Neural cell (in vitro differentiated cells): ENCODE measurements at regions not wholly inside any gene's neighbourhood (a gene's known extent, or its start where the extent isn't known, plus 50 kb on each side); places are given as distances from the start of the nearest gene placed in this dataset.

ENCODE experiments used
- H2AFZ ChIP-seq: fragments of 200-600, 300-800 bp; sonication (generic), shearing (Covaris generic); 2 replicates; pipeline ENCODE4 v1.6.0; 2014; ENCODE audit warnings: low read depth, mild to moderate bottlenecking, antibody characterized with exemption, low read length, moderate library complexity
- H3F3A ChIP-seq: fragments of 200-600 bp; shearing (Covaris generic); 2 replicates; pipeline ENCODE4 v1.6.1; 2016; ENCODE audit warnings: mild to moderate bottlenecking, moderate library complexity, mixed read lengths, antibody characterized with exemption, low read length; ENCODE audit not compliant: insufficient read depth, poor library complexity, severe bottlenecking
- H3K27ac ChIP-seq: fragments of 200-600, 300-800 bp; sonication (generic), shearing (Covaris generic); 2 replicates; pipeline ENCODE4 v1.5.1; 2014; ENCODE audit warnings: mild to moderate bottlenecking, low read length, moderate library complexity
- H3K27me3 ChIP-seq: fragments of 300-800, 200-600 bp; sonication (generic), shearing (Covaris generic); 2 replicates; pipeline ENCODE4 v1.6.0; 2014; ENCODE audit warnings: mild to moderate bottlenecking, low read depth, low read length, moderate library complexity; ENCODE audit not compliant: insufficient read depth
- H3K36me3 ChIP-seq: fragments of 300-800, 200-600 bp; sonication (generic), shearing (Covaris generic); 2 replicates; pipeline ENCODE4 v1.5.1; 2014; ENCODE audit warnings: mild to moderate bottlenecking, antibody characterized with exemption, low read length, moderate library complexity; ENCODE audit not compliant: insufficient read depth
- H3K4me2 ChIP-seq: fragments of 300-800, 200-600 bp; sonication (generic), shearing (Covaris generic); 2 replicates; pipeline ENCODE4 v1.6.0; 2014; ENCODE audit warnings: mild to moderate bottlenecking, low read length
- H3K4me3 ChIP-seq: fragments of 300-800, 200-600 bp; sonication (generic), shearing (Covaris generic); 2 replicates; pipeline ENCODE4 v1.5.1; 2014; ENCODE audit warnings: mild to moderate bottlenecking, low read length, moderate library complexity
- H3K79me2 ChIP-seq: fragments of 200-600 bp; shearing (Covaris generic); replicated peaks from 2 replicates; pipeline ENCODE4 v1.6.0; 2014; ENCODE audit warnings: mild to moderate bottlenecking, low read length, moderate library complexity; ENCODE audit not compliant: insufficient read depth
- H3K9ac ChIP-seq: fragments of 300-800, 200-600 bp; sonication (generic), shearing (Covaris generic); 2 replicates; pipeline ENCODE4 v1.6.1; 2016; ENCODE audit warnings: mild to moderate bottlenecking, low read length, mixed read lengths
- H3K9me2 ChIP-seq: fragments of 200-600 bp; shearing (Covaris generic); 2 replicates; pipeline ENCODE4 v1.6.1; 2016; ENCODE audit warnings: mild to moderate bottlenecking, low read length, mixed read lengths; ENCODE audit not compliant: insufficient read depth
- H3K9me3 ChIP-seq: fragments of 200-600, 300-800 bp; sonication (generic), shearing (Covaris generic); 2 replicates; pipeline ENCODE4 v1.6.1; 2016; ENCODE audit warnings: mild to moderate bottlenecking, mixed run types, low read length, moderate library complexity, mixed read lengths
- H4K20me1 ChIP-seq: fragments of 200-600 bp; shearing (Covaris generic); 2 replicates; pipeline ENCODE4 v1.6.1; 2016; ENCODE audit warnings: mild to moderate bottlenecking, mixed run types; ENCODE audit not compliant: insufficient read depth
- EP300 ChIP-seq: fragments of 450-650 bp; conservative IDR thresholded peaks from 2 replicates; pipeline ENCODE4 v1.6.1; 2014; ENCODE audit warnings: antibody characterized with exemption, mild to moderate bottlenecking, moderate library complexity; ENCODE audit not compliant: poor library complexity, severe bottlenecking
- EZH2 ChIP-seq: fragments of 200-600, 300-800 bp; shearing (Covaris generic), sonication (generic); IDR thresholded peaks from 2 replicates; pipeline ENCODE4 v1.6.1; 2014; ENCODE audit warnings: antibody characterized with exemption, low read length, borderline replicate concordance, mild to moderate bottlenecking; ENCODE audit not compliant: insufficient read depth, poor library complexity, severe bottlenecking
- MXI1 ChIP-seq: fragments of 450-650 bp; conservative IDR thresholded peaks from 2 replicates; pipeline ENCODE4 v1.6.1; 2014; ENCODE audit warnings: antibody characterized with exemption, mild to moderate bottlenecking; ENCODE audit not compliant: poor library complexity, severe bottlenecking
- POLR2AphosphoS5 ChIP-seq: IDR thresholded peaks from 2 replicates; pipeline ENCODE4 v1.6.1; 2012
- RAD21 ChIP-seq: fragments of 450-650 bp; conservative IDR thresholded peaks from 2 replicates; pipeline ENCODE4 v1.6.1; 2014; ENCODE audit warnings: antibody characterized with exemption, mild to moderate bottlenecking, moderate library complexity
- SMC3 ChIP-seq: fragments of 450-650 bp; conservative IDR thresholded peaks from 2 replicates; pipeline ENCODE4 v1.6.1; 2014; ENCODE audit warnings: antibody characterized with exemption, mild to moderate bottlenecking, moderate library complexity; ENCODE audit not compliant: poor library complexity
- TAF1 ChIP-seq: IDR thresholded peaks from 2 replicates; pipeline ENCODE4 v1.6.1; 2012; ENCODE audit warnings: low read depth
- TF ChIP-seq, protein P1 (sequence below): fragments of 450-650 bp; IDR thresholded peaks from 2 replicates; pipeline ENCODE4 v1.5.1; 2014; ENCODE audit warnings: antibody characterized with exemption, mild to moderate bottlenecking, moderate library complexity; ENCODE audit not compliant: poor library complexity, severe bottlenecking
- TF ChIP-seq, protein P2 (sequence below): IDR thresholded peaks from 2 replicates; pipeline ENCODE4 v1.6.1; 2012; ENCODE audit warnings: borderline replicate concordance

DNA sequence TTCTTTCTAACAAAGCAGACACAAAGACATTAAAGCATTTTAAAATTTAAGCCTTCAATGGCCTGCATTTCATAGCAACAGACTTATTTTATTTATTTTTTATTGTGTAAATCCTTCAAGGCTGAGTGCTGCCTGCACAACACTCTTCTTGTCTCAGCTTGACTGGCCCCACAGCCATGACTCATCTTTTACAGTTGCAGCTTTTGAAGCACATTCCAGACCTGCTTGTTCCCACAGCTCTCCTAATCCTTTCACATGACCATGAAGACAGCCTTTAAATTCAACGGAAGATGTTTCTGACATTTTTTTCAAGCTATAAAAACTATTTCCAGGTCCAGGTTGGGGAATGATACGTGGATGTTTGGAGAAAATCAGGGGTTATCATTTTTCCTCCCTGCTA lies 276.9 kb upstream of the TACR3 start:
- Histone ChIP-seq H4K20me1 (no peaks in the 10 kb centered on the region), H3K79me2 (no peaks in the 10 kb centered on the region), H2AFZ (peak overlapping the region; percentile 15), H3K27me3 (no peaks in the 10 kb centered on the region), H3K9me3 (no peaks in the 10 kb centered on the region), H3K4me2 (no peak overlapping the region), H3F3A (no peaks in the 10 kb centered on the region), H3K9me2 (no peaks in the 10 kb centered on the region), H3K4me3 (no peak overlapping the region), H3K36me3 (no peaks in the 10 kb centered on the region), H3K27ac (peak overlapping the region; percentile 44), H3K9ac (no peak overlapping the region)
- TF ChIP-seq RAD21 (no peak), TAF1 (no peak), MXI1 (no peak), EZH2 (no peak), POLR2AphosphoS5 (no peak), SMC3 (no peak), EP300 (no peak)
- TF ChIP-seq, protein P1, sequence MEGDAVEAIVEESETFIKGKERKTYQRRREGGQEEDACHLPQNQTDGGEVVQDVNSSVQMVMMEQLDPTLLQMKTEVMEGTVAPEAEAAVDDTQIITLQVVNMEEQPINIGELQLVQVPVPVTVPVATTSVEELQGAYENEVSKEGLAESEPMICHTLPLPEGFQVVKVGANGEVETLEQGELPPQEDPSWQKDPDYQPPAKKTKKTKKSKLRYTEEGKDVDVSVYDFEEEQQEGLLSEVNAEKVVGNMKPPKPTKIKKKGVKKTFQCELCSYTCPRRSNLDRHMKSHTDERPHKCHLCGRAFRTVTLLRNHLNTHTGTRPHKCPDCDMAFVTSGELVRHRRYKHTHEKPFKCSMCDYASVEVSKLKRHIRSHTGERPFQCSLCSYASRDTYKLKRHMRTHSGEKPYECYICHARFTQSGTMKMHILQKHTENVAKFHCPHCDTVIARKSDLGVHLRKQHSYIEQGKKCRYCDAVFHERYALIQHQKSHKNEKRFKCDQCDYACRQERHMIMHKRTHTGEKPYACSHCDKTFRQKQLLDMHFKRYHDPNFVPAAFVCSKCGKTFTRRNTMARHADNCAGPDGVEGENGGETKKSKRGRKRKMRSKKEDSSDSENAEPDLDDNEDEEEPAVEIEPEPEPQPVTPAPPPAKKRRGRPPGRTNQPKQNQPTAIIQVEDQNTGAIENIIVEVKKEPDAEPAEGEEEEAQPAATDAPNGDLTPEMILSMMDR, result no peak
- TF ChIP-seq, protein P2, sequence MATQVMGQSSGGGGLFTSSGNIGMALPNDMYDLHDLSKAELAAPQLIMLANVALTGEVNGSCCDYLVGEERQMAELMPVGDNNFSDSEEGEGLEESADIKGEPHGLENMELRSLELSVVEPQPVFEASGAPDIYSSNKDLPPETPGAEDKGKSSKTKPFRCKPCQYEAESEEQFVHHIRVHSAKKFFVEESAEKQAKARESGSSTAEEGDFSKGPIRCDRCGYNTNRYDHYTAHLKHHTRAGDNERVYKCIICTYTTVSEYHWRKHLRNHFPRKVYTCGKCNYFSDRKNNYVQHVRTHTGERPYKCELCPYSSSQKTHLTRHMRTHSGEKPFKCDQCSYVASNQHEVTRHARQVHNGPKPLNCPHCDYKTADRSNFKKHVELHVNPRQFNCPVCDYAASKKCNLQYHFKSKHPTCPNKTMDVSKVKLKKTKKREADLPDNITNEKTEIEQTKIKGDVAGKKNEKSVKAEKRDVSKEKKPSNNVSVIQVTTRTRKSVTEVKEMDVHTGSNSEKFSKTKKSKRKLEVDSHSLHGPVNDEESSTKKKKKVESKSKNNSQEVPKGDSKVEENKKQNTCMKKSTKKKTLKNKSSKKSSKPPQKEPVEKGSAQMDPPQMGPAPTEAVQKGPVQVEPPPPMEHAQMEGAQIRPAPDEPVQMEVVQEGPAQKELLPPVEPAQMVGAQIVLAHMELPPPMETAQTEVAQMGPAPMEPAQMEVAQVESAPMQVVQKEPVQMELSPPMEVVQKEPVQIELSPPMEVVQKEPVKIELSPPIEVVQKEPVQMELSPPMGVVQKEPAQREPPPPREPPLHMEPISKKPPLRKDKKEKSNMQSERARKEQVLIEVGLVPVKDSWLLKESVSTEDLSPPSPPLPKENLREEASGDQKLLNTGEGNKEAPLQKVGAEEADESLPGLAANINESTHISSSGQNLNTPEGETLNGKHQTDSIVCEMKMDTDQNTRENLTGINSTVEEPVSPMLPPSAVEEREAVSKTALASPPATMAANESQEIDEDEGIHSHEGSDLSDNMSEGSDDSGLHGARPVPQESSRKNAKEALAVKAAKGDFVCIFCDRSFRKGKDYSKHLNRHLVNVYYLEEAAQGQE, result no peak

DNA sequence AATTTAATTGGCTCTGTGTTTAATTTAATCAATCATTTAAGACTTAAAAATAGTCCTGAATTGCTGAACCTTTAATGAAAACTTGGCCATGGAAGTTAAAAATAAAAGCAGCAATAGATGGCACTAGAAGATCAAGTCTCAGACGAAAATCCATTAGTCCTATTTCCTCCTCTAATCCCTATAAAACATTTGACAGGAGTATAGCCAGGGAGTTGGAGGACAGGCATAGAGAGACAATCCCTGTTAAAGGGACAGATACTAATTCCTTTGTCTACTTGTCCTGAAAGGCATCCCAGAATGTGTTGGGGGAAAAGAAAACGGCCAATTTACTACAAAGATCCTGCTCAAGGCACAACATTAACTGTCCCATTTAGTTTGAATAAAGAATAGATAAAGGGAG lies 276.3 kb upstream of the TACR3 start:
- Histone ChIP-seq H3K9me3 (no peaks in the 10 kb centered on the region), H4K20me1 (no peaks in the 10 kb centered on the region), H2AFZ (no peak overlapping the region), H3K9ac (no peak overlapping the region), H3F3A (no peaks in the 10 kb centered on the region), H3K9me2 (no peaks in the 10 kb centered on the region), H3K79me2 (no peaks in the 10 kb centered on the region), H3K4me3 (no peak overlapping the region), H3K27me3 (no peaks in the 10 kb centered on the region), H3K4me2 (no peak overlapping the region), H3K36me3 (no peaks in the 10 kb centered on the region), H3K27ac (peak overlapping the region; percentile 44)
- peak; percentile 72 for TF ChIP-seq SMC3
- no peak for TF ChIP-seq EP300
- TF ChIP-seq POLR2AphosphoS5, result no peak
- TF ChIP-seq, protein P2, result no peak
- TF ChIP-seq EZH2, result no peak
- TF ChIP-seq, protein P1, result peak; percentile 73
- TF ChIP-seq TAF1, result no peak
- TF ChIP-seq MXI1, result no peak
- TF ChIP-seq RAD21, result peak; percentile 83
